ENCODE measurements at regions not wholly inside any gene's neighbourhood (a gene's known extent, or its start where the extent isn't known, plus 50 kb on each side); places are given as distances from the start of the nearest gene placed in this dataset.

GRCh38 chr9:129339539-129340157 is 161.6 kb upstream of the IER5L start:
- TF ChIP-seq POLR2A (IDR thresholded peaks at IDR 0.05; ENCODE audit: low read length) (no peak), GATA1 (IDR thresholded peaks at IDR 0.05; ENCODE audit: low read depth, low read length) (no peak)

Measured in erythroblast (primary cell).